GM12864 (cell line): ENCODE measurements at regions not wholly inside any gene's neighbourhood (a gene's known extent, or its start where the extent isn't known, plus 50 kb on each side); places are given as distances from the start of the nearest gene placed in this dataset.

ENCODE experiments used
- DNase-seq: peaks from one replicate; pipeline ENCODE4 v3.0.0-alpha.2; 2011; ENCODE audit warnings: low read depth
- H3K4me3 ChIP-seq: 2 replicates; pipeline ENCODE4 v1.5.1; 2011; ENCODE audit warnings: mild to moderate bottlenecking, low read depth, low read length, control low read depth
- TF ChIP-seq, protein P1 (sequence below): IDR thresholded peaks from 2 replicates; pipeline ENCODE4 v1.5.1; 2011; ENCODE audit warnings: low read depth, mild to moderate bottlenecking, moderate library complexity, low read length, control low read depth, inconsistent platforms; ENCODE audit errors: missing control alignments

DNA sequence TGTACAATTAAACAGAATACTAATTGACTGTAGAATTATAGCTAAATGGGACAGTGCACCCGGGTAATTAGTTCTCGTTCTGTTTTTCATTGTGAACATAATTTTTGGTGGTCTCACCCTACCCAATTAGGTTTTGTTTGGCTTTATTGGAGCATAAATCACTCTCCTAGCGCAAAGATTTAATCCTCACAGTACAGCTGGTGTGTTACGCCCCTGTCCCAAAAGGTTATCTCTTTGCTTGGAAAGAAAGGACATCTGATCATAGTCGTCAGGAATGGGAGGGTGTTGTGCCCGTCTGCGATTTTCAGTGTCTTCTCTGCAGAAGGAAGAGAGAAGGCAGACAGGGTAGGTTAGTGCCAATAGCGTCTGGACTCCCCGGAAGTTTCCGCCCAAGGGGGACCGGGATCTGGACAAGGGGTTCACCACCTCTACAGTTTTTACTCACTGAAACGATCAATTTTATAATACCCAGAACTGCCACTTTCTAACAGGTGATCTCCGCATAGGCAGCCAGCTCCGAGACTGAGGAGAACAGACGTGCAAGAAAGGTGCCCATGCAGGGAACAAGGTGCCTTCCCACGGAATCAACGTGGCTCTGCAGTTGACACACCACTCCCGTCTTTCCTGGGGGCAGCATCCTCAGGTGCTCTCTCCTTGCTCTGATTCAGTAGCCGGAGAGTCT lies 617.4 kb upstream of the CDH4 start:
- TF ChIP-seq, protein P1, sequence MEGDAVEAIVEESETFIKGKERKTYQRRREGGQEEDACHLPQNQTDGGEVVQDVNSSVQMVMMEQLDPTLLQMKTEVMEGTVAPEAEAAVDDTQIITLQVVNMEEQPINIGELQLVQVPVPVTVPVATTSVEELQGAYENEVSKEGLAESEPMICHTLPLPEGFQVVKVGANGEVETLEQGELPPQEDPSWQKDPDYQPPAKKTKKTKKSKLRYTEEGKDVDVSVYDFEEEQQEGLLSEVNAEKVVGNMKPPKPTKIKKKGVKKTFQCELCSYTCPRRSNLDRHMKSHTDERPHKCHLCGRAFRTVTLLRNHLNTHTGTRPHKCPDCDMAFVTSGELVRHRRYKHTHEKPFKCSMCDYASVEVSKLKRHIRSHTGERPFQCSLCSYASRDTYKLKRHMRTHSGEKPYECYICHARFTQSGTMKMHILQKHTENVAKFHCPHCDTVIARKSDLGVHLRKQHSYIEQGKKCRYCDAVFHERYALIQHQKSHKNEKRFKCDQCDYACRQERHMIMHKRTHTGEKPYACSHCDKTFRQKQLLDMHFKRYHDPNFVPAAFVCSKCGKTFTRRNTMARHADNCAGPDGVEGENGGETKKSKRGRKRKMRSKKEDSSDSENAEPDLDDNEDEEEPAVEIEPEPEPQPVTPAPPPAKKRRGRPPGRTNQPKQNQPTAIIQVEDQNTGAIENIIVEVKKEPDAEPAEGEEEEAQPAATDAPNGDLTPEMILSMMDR, result no peak
- no peak overlapping the region for H3K4me3 ChIP-seq
- DNase-seq, result no peak

DNA sequence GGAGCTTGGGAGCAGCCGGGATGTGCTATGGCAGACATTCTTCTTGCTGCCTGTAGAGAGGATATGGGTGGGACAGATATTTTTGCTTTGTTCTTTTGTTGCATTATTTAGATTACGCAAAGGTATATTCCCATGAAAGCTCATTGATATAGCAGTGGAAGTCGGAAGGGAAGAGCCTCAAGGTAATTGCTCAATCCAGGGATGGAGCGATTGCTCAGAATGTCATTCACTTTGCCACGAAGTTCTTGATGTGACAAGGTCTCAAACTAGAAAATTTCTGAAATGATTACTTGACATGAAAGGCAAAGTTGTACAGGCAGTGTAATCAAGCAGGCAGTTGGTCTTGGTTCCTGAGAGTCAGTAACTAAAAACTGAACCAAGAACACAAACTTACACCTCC lies 615.6 kb upstream of the CDH4 start:
- H3K4me3 ChIP-seq, result no peak overlapping the region
- TF ChIP-seq, protein P1, result no peak
- no peak for DNase-seq

DNA sequence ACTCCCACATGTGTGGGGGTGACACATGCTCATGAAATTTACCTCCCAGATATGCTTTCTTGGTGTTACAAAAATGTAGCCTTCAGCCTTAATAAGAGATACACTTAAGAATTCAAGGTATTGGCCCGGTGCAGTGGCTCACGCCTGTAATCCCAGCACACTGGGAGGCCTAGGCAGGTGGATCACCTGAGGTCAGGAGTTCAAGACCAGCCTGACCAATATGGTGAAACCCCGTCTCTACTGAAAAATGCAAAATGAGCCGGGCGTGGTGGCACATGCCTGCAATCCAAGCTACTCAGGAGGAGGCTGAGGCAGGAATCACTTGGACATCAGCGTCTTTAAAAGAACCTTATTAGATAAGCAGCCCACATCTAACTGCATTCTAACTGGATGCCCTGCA lies 614.3 kb upstream of the CDH4 start:
- TF ChIP-seq, protein P1, result no peak
- H3K4me3 ChIP-seq, result no peak overlapping the region
- DNase-seq, result no peak

DNA sequence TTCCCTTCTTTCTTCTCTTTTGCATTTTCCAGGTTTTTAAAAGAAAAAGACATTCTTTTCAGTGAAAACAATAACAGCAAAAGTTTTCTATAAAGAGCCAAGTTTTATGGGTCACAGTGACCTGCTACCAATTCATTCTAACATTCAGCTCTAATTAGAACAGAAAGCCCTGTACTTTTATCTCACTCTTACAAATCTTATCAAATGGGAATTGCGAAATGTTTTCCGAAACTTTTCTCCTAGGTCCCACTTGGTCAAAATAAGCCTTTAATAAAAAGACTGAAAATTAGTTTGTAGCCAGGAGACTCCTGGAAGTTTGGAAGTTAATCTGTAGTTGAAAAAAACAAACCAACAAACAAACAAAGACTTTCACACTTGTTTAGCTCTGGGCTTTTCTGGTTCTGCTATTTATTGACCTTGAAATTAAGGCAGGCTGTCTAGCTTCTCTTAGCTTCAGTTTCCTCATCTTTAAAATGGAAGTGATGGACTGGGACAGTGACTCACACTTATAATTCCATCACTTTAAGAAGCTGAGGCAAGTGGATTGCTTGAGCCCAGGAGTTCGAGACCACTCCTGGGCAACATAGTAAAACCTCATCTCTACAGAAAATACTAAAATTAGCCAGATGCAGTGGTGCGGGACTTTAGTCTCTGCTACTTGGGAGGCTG lies 613.5 kb upstream of the CDH4 start:
- TF ChIP-seq, protein P1, result no peak
- no peak overlapping the region for H3K4me3 ChIP-seq
- no peak for DNase-seq

DNA sequence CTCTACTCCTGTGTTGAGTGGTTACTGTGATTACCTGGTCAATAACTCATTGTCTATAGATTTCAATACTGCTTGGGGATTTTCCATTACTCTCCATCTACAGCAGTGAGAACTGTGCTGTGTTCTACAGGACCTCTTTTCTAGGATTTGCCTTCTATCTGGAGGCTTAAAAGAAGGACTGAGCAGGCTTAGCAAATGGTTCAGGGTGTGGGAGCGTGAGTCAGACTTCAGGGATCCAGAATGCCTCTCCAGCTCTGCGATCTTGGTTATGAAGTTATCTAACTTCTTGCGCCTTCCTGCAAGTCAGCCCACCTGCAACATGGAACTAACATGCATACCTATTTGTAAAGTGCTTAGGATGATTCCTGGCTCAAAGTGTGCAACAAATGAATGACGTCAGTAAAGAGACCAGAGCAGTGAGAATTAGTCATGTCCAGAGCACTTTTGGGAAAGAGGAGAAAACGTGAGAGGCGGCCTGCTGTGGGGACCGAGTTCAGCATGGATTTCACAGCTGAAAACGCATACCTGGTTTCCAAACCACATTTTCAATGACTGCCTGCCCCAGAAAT lies 610.1 kb upstream of the CDH4 start:
- TF ChIP-seq, protein P1, result no peak
- no peak for DNase-seq

DNA sequence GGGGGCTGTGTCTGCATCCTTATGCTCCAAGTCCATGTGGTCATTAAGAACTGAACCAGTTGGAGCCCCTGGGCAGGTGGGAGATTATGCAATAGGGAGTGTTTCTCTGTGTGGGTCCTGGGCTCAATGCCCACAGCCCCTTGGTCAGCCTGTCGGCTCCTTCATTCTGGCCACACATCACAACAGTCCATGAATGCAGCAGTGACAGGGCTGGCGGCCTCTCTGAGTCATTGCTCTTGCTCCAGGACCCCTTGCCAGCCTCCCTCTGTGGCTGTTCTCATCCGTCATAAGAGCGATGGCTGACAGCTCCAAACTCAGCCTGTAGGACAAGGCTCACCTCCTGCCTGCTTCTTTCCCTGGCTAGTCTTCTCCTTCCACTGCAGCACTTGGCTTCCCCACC lies 609.5 kb upstream of the CDH4 start:
- H3K4me3 ChIP-seq, result no peak overlapping the region
- TF ChIP-seq, protein P1, result no peak
- DNase-seq, result no peak

More for the DNA sequence above, 610.1 kb upstream of the CDH4 start:
- H3K4me3 ChIP-seq, result no peak overlapping the region
